ENCODE measurements at regions not wholly inside any gene's neighbourhood (a gene's known extent, or its start where the extent isn't known, plus 50 kb on each side); places are given as distances from the start of the nearest gene placed in this dataset.

DNA sequence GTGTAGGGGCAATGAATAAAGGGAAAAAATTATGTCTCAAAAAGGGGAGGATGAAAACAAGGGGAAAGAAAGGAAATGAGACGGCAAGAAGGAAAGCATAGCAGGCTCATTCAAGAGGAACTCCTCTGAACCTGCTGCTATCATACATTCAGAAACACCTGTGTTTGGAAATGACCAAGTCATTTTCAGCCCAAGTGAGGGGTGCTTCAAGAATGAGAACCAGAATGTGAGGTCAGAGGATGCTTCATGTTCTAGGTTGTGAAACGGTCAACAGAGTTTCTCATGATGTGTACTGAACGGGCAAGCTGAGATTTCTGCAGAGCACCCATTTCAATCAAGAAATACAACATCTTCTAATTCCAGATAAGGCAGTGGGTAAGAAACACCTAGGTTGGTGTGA is 1367.2 kb upstream of the CELF4 start:
- Mint-ChIP-seq H3K27me3 (ENCODE audit: insufficient read depth, low read depth) (peaks cover 2% of the 10 kb centered on the region), H3K36me3 (no peaks in the 10 kb centered on the region), H3K9me3 (no peaks in the 10 kb centered on the region), H3K4me1 (peaks cover 13% of the 10 kb centered on the region), H3K27ac (no peak overlapping the region), H3K4me3 (no peak overlapping the region)
- Histone ChIP-seq H3K27me3 (no peaks in the 10 kb centered on the region), H3K27ac (no peak overlapping the region), H2AFZ (replicated peaks) (no peak overlapping the region), H3K9ac (no peak overlapping the region), H3K4me3 (no peak overlapping the region), H3K36me3 (no peaks in the 10 kb centered on the region), H3F3A (ENCODE audit: low read depth) (no peaks in the 10 kb centered on the region), H3K9me3 (ENCODE audit: low read depth) (no peaks in the 10 kb centered on the region), H4K20me1 (ENCODE audit: low read depth) (no peaks in the 10 kb centered on the region), H3K79me2 (ENCODE audit: low read depth) (no peaks in the 10 kb centered on the region), H3K4me1 (peaks cover 12% of the 10 kb centered on the region), H3K4me2 (no peak overlapping the region)
- DNase-seq (ENCODE audit: low spot score): no peak
- no peak for TF ChIP-seq EZH2phosphoT487 (IDR thresholded peaks at IDR 0.05)
- TF ChIP-seq, protein P1, sequence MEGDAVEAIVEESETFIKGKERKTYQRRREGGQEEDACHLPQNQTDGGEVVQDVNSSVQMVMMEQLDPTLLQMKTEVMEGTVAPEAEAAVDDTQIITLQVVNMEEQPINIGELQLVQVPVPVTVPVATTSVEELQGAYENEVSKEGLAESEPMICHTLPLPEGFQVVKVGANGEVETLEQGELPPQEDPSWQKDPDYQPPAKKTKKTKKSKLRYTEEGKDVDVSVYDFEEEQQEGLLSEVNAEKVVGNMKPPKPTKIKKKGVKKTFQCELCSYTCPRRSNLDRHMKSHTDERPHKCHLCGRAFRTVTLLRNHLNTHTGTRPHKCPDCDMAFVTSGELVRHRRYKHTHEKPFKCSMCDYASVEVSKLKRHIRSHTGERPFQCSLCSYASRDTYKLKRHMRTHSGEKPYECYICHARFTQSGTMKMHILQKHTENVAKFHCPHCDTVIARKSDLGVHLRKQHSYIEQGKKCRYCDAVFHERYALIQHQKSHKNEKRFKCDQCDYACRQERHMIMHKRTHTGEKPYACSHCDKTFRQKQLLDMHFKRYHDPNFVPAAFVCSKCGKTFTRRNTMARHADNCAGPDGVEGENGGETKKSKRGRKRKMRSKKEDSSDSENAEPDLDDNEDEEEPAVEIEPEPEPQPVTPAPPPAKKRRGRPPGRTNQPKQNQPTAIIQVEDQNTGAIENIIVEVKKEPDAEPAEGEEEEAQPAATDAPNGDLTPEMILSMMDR (IDR thresholded peaks at IDR 0.05): no peak
- TF ChIP-seq EZH2 (IDR thresholded peaks at IDR 0.05): no peak

DNA sequence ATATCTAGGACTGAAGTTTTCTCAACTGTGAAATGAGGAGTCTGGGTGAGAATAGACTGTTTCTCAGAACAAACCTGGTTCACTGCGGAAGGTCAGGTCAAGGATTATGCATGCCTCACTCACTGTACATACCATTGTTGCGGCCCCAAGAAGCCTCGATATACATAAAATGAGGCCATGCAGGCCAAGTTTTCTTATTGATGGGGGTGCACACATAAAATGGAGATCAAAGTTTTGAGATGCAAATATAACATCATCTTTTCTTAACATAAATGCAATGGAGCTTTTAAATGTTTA is 1366.1 kb upstream of the CELF4 start:
- H3K4me2 ChIP-seq: no peak overlapping the region
- TF ChIP-seq EZH2phosphoT487 (IDR thresholded peaks at IDR 0.05): no peak
- TF ChIP-seq EZH2 (IDR thresholded peaks at IDR 0.05): no peak
- TF ChIP-seq, protein P1 (IDR thresholded peaks at IDR 0.05): no peak
- DNase-seq (ENCODE audit: low spot score): peak; percentile 2
- H3F3A ChIP-seq (ENCODE audit: low read depth): no peaks in the 10 kb centered on the region
- Mint-ChIP-seq H3K4me3 (no peak overlapping the region), H3K36me3 (no peaks in the 10 kb centered on the region), H3K9me3 (no peaks in the 10 kb centered on the region), H3K27ac (no peak overlapping the region), H3K4me1 (peaks cover 13% of the 10 kb centered on the region), H3K27me3 (ENCODE audit: insufficient read depth, low read depth) (peaks cover 2% of the 10 kb centered on the region)
- H3K36me3 ChIP-seq: no peaks in the 10 kb centered on the region
- H3K4me1 ChIP-seq: peaks cover 12% of the 10 kb centered on the region
- H3K27ac ChIP-seq: no peak overlapping the region
- no peaks in the 10 kb centered on the region for H3K9me3 ChIP-seq (ENCODE audit: low read depth)
- no peaks in the 10 kb centered on the region for H4K20me1 ChIP-seq (ENCODE audit: low read depth)
- H3K79me2 ChIP-seq (ENCODE audit: low read depth): no peaks in the 10 kb centered on the region
- H2AFZ ChIP-seq (replicated peaks): no peak overlapping the region
- H3K4me3 ChIP-seq: no peak overlapping the region
- no peaks in the 10 kb centered on the region for H3K27me3 ChIP-seq
- no peak overlapping the region for H3K9ac ChIP-seq

DNA sequence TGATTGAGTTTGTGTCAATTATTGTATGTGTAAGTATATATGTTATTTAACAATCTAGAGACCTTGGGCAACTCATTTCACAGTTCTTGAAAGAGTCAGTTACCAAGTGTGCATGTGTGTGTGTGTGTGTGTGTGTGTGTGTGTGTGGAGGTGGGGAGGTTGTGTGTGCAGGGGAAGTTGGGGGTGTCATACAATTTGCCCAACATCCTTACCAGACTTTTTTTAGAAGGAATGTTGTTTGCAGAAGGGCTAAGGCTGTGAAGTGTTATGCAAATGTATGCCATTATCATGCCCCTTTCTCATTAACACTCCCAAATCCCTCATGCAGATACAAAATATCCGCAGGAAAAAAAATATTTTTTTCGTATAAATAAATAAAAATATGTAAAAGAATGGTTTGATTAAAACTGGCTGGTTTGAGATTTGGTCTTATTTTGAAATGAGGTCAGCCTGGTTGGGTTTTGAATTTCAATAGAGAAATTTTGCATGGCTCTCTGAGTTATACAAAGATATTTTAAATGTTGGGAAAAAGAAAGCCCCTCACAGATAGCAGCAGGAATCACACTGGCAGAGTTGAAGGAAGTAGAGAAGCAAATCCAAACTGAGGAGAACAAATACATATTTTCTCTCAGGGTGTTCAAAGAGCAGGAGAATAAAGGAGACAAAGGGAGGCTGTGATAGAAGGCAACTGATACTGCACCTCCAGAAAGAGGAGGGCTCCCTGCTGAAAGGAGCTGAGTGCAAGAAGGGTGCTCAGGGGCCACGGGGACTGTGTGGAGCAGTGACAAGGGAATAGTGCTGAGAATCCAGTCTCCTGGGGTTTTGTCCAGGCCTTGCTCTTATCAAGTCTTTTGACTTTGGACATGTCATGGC is 1365.5 kb upstream of the CELF4 start:
- Mint-ChIP-seq H3K36me3 (no peaks in the 10 kb centered on the region), H3K4me3 (no peak overlapping the region), H3K9me3 (no peaks in the 10 kb centered on the region), H3K4me1 (peaks cover 13% of the 10 kb centered on the region), H3K27me3 (ENCODE audit: insufficient read depth, low read depth) (peaks cover 2% of the 10 kb centered on the region), H3K27ac (no peak overlapping the region)
- no peaks in the 10 kb centered on the region for H3K27me3 ChIP-seq
- DNase-seq (ENCODE audit: low spot score): no peak
- H3K4me2 ChIP-seq: peak overlapping the region; percentile 20
- no peak overlapping the region for H3K9ac ChIP-seq
- no peak overlapping the region for H3K27ac ChIP-seq
- H3F3A ChIP-seq (ENCODE audit: low read depth): no peaks in the 10 kb centered on the region
- no peak overlapping the region for H2AFZ ChIP-seq (replicated peaks)
- H3K9me3 ChIP-seq (ENCODE audit: low read depth): no peaks in the 10 kb centered on the region
- TF ChIP-seq EZH2 (IDR thresholded peaks at IDR 0.05) (no peak), EZH2phosphoT487 (IDR thresholded peaks at IDR 0.05) (no peak)
- TF ChIP-seq, protein P1 (IDR thresholded peaks at IDR 0.05): no peak
- no peaks in the 10 kb centered on the region for H3K79me2 ChIP-seq (ENCODE audit: low read depth)
- H3K36me3 ChIP-seq: no peaks in the 10 kb centered on the region
- H3K4me3 ChIP-seq: no peak overlapping the region
- H4K20me1 ChIP-seq (ENCODE audit: low read depth): no peaks in the 10 kb centered on the region
- H3K4me1 ChIP-seq: peaks cover 12% of the 10 kb centered on the region
